Spleen (tissue), 7 donors: ENCODE measurements at regions not wholly inside any gene's neighbourhood (a gene's known extent, or its start where the extent isn't known, plus 50 kb on each side); places are given as distances from the start of the nearest gene placed in this dataset.

Experiments
- POLR2AphosphoS5 ChIP-seq, 3 donors: sonication (generic); formaldehyde crosslinking; IDR thresholded peaks; one replicate each; pipeline ENCODE4 v1.5.1; 2017; ENCODE audit warnings: antibody characterized with exemption in 3 of 3
- TF ChIP-seq, protein P1 (sequence below), 11 experiments: fragments of 200-600 bp in 7 of 11; fragments of 450-650 bp in 4 of 11; sonication (generic) in 4 of 11; IDR thresholded peaks in 8 of 11; conservative IDR thresholded peaks in 3 of 11; 1 replicate in 7 of 11; 2 replicates in 4 of 11; pipeline versions ENCODE4 v1.4.0 to v1.8.0; 2016 to 2021; ENCODE audit warnings: antibody characterized with exemption in 11 of 11, inconsistent platforms in 4 of 11, mild to moderate bottlenecking in 1 of 11
- donor health status: DM: no; HTN: no; CAD: no; lungs with moderate emphysema.
- donor health status: DM: no; HTN: no; CAD: no.
- donor health status: DM: no; HTN: no; CAD: no.

- TF ChIP-seq, protein P1, sequence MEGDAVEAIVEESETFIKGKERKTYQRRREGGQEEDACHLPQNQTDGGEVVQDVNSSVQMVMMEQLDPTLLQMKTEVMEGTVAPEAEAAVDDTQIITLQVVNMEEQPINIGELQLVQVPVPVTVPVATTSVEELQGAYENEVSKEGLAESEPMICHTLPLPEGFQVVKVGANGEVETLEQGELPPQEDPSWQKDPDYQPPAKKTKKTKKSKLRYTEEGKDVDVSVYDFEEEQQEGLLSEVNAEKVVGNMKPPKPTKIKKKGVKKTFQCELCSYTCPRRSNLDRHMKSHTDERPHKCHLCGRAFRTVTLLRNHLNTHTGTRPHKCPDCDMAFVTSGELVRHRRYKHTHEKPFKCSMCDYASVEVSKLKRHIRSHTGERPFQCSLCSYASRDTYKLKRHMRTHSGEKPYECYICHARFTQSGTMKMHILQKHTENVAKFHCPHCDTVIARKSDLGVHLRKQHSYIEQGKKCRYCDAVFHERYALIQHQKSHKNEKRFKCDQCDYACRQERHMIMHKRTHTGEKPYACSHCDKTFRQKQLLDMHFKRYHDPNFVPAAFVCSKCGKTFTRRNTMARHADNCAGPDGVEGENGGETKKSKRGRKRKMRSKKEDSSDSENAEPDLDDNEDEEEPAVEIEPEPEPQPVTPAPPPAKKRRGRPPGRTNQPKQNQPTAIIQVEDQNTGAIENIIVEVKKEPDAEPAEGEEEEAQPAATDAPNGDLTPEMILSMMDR (IDR thresholded peaks at IDR 0.05 in 8 of 11, conservative IDR thresholded peaks at IDR 0.05 in 3 of 11) = no peak
- TF ChIP-seq POLR2AphosphoS5 (IDR thresholded peaks at IDR 0.05) = no peak
These were observed 584.0 kb downstream of the CHSY3 start for GRCh38 chr5:130488252-130488651.
